ENCODE measurements at regions not wholly inside any gene's neighbourhood (a gene's known extent, or its start where the extent isn't known, plus 50 kb on each side); places are given as distances from the start of the nearest gene placed in this dataset.

GRCh38 chr22:25281675-25282345, 62.4 kb downstream of the CRYBB2 start:
- TF ChIP-seq POLR2A (IDR thresholded peaks at IDR 0.05; ENCODE audit: extremely low read depth, insufficient read length) (no peak), CTCF (IDR thresholded peaks at IDR 0.05; ENCODE audit: low read depth, low read length) (no peak), MAX (IDR thresholded peaks at IDR 0.05; ENCODE audit: low read depth, low read length) (no peak), MYC (IDR thresholded peaks at IDR 0.05; ENCODE audit: low read depth, low read length) (no peak)
